ENCODE measurements at regions not wholly inside any gene's neighbourhood (a gene's known extent, or its start where the extent isn't known, plus 50 kb on each side); places are given as distances from the start of the nearest gene placed in this dataset.

GRCh38 chr7:21167942-21168341 is 259.9 kb upstream of the SP4 start:
- TF ChIP-seq CTCF (IDR thresholded peaks at IDR 0.05): no peak
- TF ChIP-seq POLR2A (IDR thresholded peaks at IDR 0.05): no peak
